ENCODE measurements at regions not wholly inside any gene's neighbourhood (a gene's known extent, or its start where the extent isn't known, plus 50 kb on each side); places are given as distances from the start of the nearest gene placed in this dataset.

- no peak for DNase-seq (ENCODE audit: extremely low spot score)
- 93% methylated on average over 1 of the region's 1 CpG for WGBS
- H3K27ac ChIP-seq (ENCODE audit: low read depth) = no peak overlapping the region
- H3K36me3 ChIP-seq (ENCODE audit: insufficient read depth) = no peaks in the 10 kb centered on the region
- H3K4me3 ChIP-seq (ENCODE audit: low read depth, low read length) = no peak overlapping the region
- H3K4me1 ChIP-seq (ENCODE audit: insufficient read depth) = no peaks in the 10 kb centered on the region
Measured at GRCh38 chr13:64756621-64757020, 2473.5 kb downstream of the PCDH9 start.

GRCh38 chr13:64755961-64756360 is 2474.2 kb downstream of the PCDH9 start:
- 68% methylated on average over 3 of the region's 3 CpGs for WGBS
- H3K36me3 ChIP-seq (ENCODE audit: insufficient read depth) = no peaks in the 10 kb centered on the region
- H3K27ac ChIP-seq (ENCODE audit: low read depth) = no peak overlapping the region
- DNase-seq (ENCODE audit: extremely low spot score) = no peak
- no peak overlapping the region for H3K4me3 ChIP-seq (ENCODE audit: low read depth, low read length)
- no peaks in the 10 kb centered on the region for H3K4me1 ChIP-seq (ENCODE audit: insufficient read depth)

GRCh38 chr13:64753233-64754000 is 2476.7 kb downstream of the PCDH9 start:
- Histone ChIP-seq H3K36me3 (ENCODE audit: insufficient read depth) (no peaks in the 10 kb centered on the region), H3K4me1 (ENCODE audit: insufficient read depth) (no peaks in the 10 kb centered on the region), H3K4me3 (ENCODE audit: low read depth, low read length) (no peak overlapping the region), H3K27ac (ENCODE audit: low read depth) (no peak overlapping the region)
- 28% methylated on average over 2 of the region's 2 CpGs for WGBS
- no peak for DNase-seq (ENCODE audit: extremely low spot score)

- 70% methylated on average over 4 of the region's 4 CpGs for WGBS
- H3K27ac ChIP-seq (ENCODE audit: low read depth) = no peak overlapping the region
- H3K4me3 ChIP-seq (ENCODE audit: low read depth, low read length) = no peak overlapping the region
- H3K4me1 ChIP-seq (ENCODE audit: insufficient read depth) = no peaks in the 10 kb centered on the region
- H3K36me3 ChIP-seq (ENCODE audit: insufficient read depth) = no peaks in the 10 kb centered on the region
- DNase-seq (ENCODE audit: extremely low spot score) = no peak
Measured at GRCh38 chr13:64749301-64749700, 2480.8 kb downstream of the PCDH9 start.

GRCh38 chr13:64746845-64747244 is 2483.3 kb downstream of the PCDH9 start:
- Histone ChIP-seq H3K4me1 (ENCODE audit: insufficient read depth) (no peaks in the 10 kb centered on the region), H3K4me3 (ENCODE audit: low read depth, low read length) (no peak overlapping the region), H3K36me3 (ENCODE audit: insufficient read depth) (no peaks in the 10 kb centered on the region), H3K27ac (ENCODE audit: low read depth) (no peak overlapping the region)
- WGBS = 91% methylated on average over 2 of the region's 2 CpGs
- DNase-seq (ENCODE audit: extremely low spot score) = no peak

- WGBS = 76% methylated on average over 2 of the region's 2 CpGs
- Histone ChIP-seq H3K4me1 (ENCODE audit: insufficient read depth) (no peaks in the 10 kb centered on the region), H3K27ac (ENCODE audit: low read depth) (no peak overlapping the region), H3K36me3 (ENCODE audit: insufficient read depth) (no peaks in the 10 kb centered on the region), H3K4me3 (ENCODE audit: low read depth, low read length) (no peak overlapping the region)
- DNase-seq (ENCODE audit: extremely low spot score) = no peak
Measured at GRCh38 chr13:64740493-64740892, 2489.6 kb downstream of the PCDH9 start.

- Histone ChIP-seq H3K4me1 (ENCODE audit: insufficient read depth) (no peaks in the 10 kb centered on the region), H3K36me3 (ENCODE audit: insufficient read depth) (no peaks in the 10 kb centered on the region), H3K27ac (ENCODE audit: low read depth) (no peak overlapping the region), H3K4me3 (ENCODE audit: low read depth, low read length) (no peak overlapping the region)
- WGBS = 94% methylated on average over 7 of the region's 7 CpGs
- DNase-seq (ENCODE audit: extremely low spot score) = no peak
Measured at GRCh38 chr13:64725492-64725891, 2504.6 kb downstream of the PCDH9 start.

- Histone ChIP-seq H3K4me3 (ENCODE audit: low read depth, low read length) (no peak overlapping the region), H3K36me3 (ENCODE audit: insufficient read depth) (no peaks in the 10 kb centered on the region), H3K4me1 (ENCODE audit: insufficient read depth) (no peaks in the 10 kb centered on the region), H3K27ac (ENCODE audit: low read depth) (no peak overlapping the region)
- WGBS = 15% methylated on average over 2 of the region's 2 CpGs
- DNase-seq (ENCODE audit: extremely low spot score) = peak; percentile 3
Measured at GRCh38 chr13:64723724-64724123, 2506.4 kb downstream of the PCDH9 start.

- Histone ChIP-seq H3K4me3 (ENCODE audit: low read depth, low read length) (no peak overlapping the region), H3K4me1 (ENCODE audit: insufficient read depth) (no peaks in the 10 kb centered on the region)
- WGBS = 87% methylated on average over 2 of the region's 2 CpGs
Measured at GRCh38 chr13:64718116-64718515, 2512.0 kb downstream of the PCDH9 start.

GRCh38 chr13:64716936-64717335 is 2513.2 kb downstream of the PCDH9 start:
- H3K27ac ChIP-seq (ENCODE audit: low read depth) = no peak overlapping the region
- 57% methylated on average over 2 of the region's 2 CpGs for WGBS
- no peaks in the 10 kb centered on the region for H3K36me3 ChIP-seq (ENCODE audit: insufficient read depth)
- no peak for DNase-seq (ENCODE audit: extremely low spot score)
- H3K4me3 ChIP-seq (ENCODE audit: low read depth, low read length) = no peak overlapping the region
- H3K4me1 ChIP-seq (ENCODE audit: insufficient read depth) = no peaks in the 10 kb centered on the region

More at GRCh38 chr13:64718116-64718515, 2512.0 kb downstream of the PCDH9 start:
- DNase-seq (ENCODE audit: extremely low spot score) = no peak
- Histone ChIP-seq H3K27ac (ENCODE audit: low read depth) (no peak overlapping the region), H3K36me3 (ENCODE audit: insufficient read depth) (no peaks in the 10 kb centered on the region)

GRCh38 chr13:64709079-64709478 is 2521.1 kb downstream of the PCDH9 start:
- Histone ChIP-seq H3K4me3 (ENCODE audit: low read depth, low read length) (no peak overlapping the region), H3K4me1 (ENCODE audit: insufficient read depth) (no peaks in the 10 kb centered on the region), H3K27ac (ENCODE audit: low read depth) (no peak overlapping the region), H3K36me3 (ENCODE audit: insufficient read depth) (no peaks in the 10 kb centered on the region)
- 41% methylated on average over 6 of the region's 6 CpGs for WGBS
- DNase-seq (ENCODE audit: extremely low spot score) = no peak

- H3K4me3 ChIP-seq (ENCODE audit: low read depth, low read length) = no peak overlapping the region
Measured at GRCh38 chr13:64704121-64704649, 2526.0 kb downstream of the PCDH9 start.

GRCh38 chr13:64697226-64697625 is 2532.9 kb downstream of the PCDH9 start:
- Histone ChIP-seq H3K27ac (ENCODE audit: low read depth) (no peak overlapping the region), H3K4me3 (ENCODE audit: low read depth, low read length) (no peak overlapping the region), H3K4me1 (ENCODE audit: insufficient read depth) (no peaks in the 10 kb centered on the region), H3K36me3 (ENCODE audit: insufficient read depth) (no peaks in the 10 kb centered on the region)
- DNase-seq (ENCODE audit: extremely low spot score) = no peak
- 55% methylated on average over 2 of the region's 2 CpGs for WGBS

More at GRCh38 chr13:64704121-64704649, 2526.0 kb downstream of the PCDH9 start:
- no peaks in the 10 kb centered on the region for H3K36me3 ChIP-seq (ENCODE audit: insufficient read depth)
- no peaks in the 10 kb centered on the region for H3K4me1 ChIP-seq (ENCODE audit: insufficient read depth)
- no peak for DNase-seq (ENCODE audit: extremely low spot score)
- WGBS = 50% methylated on average over 6 of the region's 6 CpGs
- no peak overlapping the region for H3K27ac ChIP-seq (ENCODE audit: low read depth)

GRCh38 chr13:64688893-64689677 is 2541.1 kb downstream of the PCDH9 start:
- no peak for DNase-seq (ENCODE audit: extremely low spot score)
- Histone ChIP-seq H3K27ac (ENCODE audit: low read depth) (no peak overlapping the region), H3K4me1 (ENCODE audit: insufficient read depth) (no peaks in the 10 kb centered on the region), H3K36me3 (ENCODE audit: insufficient read depth) (no peaks in the 10 kb centered on the region), H3K4me3 (ENCODE audit: low read depth, low read length) (no peak overlapping the region)
- WGBS = 75% methylated on average over 4 of the region's 4 CpGs
